ENCODE measurements at regions not wholly inside any gene's neighbourhood (a gene's known extent, or its start where the extent isn't known, plus 50 kb on each side); places are given as distances from the start of the nearest gene placed in this dataset.

DNA sequence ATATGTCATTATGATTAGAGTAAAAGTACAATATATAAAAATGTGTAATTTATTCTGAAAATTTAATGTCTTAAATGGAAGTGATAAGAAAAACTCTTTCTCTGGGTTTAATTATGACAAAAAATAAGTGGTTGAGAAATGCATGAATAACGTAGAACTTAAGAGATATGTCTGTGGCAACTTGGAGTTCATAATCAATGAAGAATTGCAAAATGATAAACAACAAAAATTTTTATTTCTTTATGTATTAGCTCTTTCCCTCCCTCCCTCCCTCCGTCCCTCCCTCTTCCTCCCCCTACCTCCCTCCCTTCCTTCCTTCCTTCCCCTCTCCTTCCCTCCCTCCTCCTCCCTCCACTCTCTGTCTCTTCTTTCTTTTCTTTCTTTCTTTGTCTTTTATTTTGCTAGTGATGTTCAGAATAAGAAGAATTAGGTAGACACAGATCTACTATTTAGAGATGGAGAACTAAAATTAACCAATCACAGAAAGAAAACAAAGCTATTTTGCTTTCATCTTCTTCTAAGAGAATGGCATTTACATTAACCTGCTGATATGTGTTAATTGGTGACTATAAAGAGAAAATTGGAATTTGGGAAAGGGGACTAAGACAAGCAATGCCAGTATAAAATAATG lies 96.3 kb upstream of the PDC start:
- ChIA-PET POLR2A (ENCODE audit: unreplicated experiment) (interaction anchor here (0.7 kb wide), 1 partner anchor 44 kb away, joined by 3 read pairs; no protein-coding TSS in a partner anchor), CTCF (interaction anchor here (0.7 kb wide), 1 partner anchor 36 kb away, joined by 22 read pairs; no protein-coding TSS in a partner anchor)
- Histone ChIP-seq H3K27ac (no peak overlapping the region), H3K27me3 (ENCODE audit: insufficient read depth, low read depth) (no peaks in the 10 kb centered on the region), H3K4me1 (replicated peaks; ENCODE audit: insufficient read depth) (no peaks in the 10 kb centered on the region), H3K4me3 (no peak overlapping the region), H3K36me3 (ENCODE audit: low read depth) (no peaks in the 10 kb centered on the region), H3K9me3 (ENCODE audit: insufficient read depth, low read depth) (no peaks in the 10 kb centered on the region), H3K9me2 (ENCODE audit: insufficient read depth) (no peaks in the 10 kb centered on the region; the same call in none of the 2 replicates), H2AFZ (no peak overlapping the region), H3K4me2 (no peak overlapping the region), H4K20me1 (ENCODE audit: insufficient read depth) (no peaks in the 10 kb centered on the region), H3F3A (ENCODE audit: insufficient read depth, low read depth) (no peaks in the 10 kb centered on the region), H3K79me2 (ENCODE audit: low read depth) (no peaks in the 10 kb centered on the region)
- DNase-seq, result no peak
- intact Hi-C loops (cut with micrococcal nuclease; ENCODE audit: unreplicated experiment), result no loop called here
- BruUV-seq (replicated peaks), result no TSS peak
- no peak for TF ChIP-seq EZH2 (IDR thresholded peaks at IDR 0.05; ENCODE audit: low read depth)
- TF ChIP-seq, protein P1, sequence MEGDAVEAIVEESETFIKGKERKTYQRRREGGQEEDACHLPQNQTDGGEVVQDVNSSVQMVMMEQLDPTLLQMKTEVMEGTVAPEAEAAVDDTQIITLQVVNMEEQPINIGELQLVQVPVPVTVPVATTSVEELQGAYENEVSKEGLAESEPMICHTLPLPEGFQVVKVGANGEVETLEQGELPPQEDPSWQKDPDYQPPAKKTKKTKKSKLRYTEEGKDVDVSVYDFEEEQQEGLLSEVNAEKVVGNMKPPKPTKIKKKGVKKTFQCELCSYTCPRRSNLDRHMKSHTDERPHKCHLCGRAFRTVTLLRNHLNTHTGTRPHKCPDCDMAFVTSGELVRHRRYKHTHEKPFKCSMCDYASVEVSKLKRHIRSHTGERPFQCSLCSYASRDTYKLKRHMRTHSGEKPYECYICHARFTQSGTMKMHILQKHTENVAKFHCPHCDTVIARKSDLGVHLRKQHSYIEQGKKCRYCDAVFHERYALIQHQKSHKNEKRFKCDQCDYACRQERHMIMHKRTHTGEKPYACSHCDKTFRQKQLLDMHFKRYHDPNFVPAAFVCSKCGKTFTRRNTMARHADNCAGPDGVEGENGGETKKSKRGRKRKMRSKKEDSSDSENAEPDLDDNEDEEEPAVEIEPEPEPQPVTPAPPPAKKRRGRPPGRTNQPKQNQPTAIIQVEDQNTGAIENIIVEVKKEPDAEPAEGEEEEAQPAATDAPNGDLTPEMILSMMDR (conservative IDR thresholded peaks at IDR 0.05), result no peak

DNA sequence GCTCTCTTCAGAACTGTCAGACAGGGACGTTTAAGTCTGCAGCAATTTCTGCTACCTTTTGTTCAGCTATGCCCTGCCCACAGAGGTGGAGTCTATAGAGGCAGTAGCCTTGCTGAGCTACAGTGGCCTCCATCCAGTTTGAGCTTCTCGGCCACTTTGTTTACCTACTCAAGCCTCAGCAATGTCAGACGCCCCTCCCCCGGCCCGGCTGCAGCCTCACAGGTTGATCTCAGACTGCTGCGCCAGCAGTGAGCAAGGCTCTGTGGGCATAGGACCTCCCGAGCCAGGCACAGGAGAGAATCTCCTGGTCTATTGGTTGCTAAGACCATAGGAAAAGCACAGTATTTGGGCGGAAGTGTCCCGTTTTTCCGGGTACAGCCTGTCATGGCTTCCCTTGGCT lies 89.9 kb upstream of the PDC start:
- ChIA-PET POLR2A (ENCODE audit: unreplicated experiment) (interaction anchor here (0.7 kb wide), 1 partner anchor 17 kb away, joined by 3 read pairs; no protein-coding TSS in a partner anchor), CTCF (no interaction called here)

DNA sequence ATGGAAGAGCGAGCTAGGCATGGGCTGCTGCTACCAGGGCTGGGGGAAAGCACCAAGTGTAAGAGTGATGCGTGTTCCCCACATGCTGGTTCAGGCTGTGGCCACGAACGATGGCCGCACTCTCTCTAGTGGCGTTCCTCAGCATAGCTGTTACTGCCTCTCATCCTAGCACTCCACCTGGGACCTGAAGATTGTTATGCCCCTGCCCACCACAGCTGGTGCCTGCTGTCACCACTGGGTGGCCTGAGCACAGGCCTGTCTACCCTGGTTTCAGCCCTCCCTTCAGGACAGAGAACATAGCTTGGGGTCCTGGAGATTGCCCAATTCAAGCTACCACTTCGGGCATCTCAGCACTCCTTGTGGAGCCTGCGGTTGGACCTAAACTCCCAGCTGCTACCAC lies 80.1 kb upstream of the PDC start:
- no peak for DNase-seq
- intact Hi-C loops (cut with micrococcal nuclease; ENCODE audit: unreplicated experiment), result no loop called here
- H3K9me2 ChIP-seq (ENCODE audit: insufficient read depth), result no peaks in the 10 kb centered on the region
- H4K20me1 ChIP-seq (ENCODE audit: insufficient read depth), result no peaks in the 10 kb centered on the region
- H3K79me2 ChIP-seq (ENCODE audit: low read depth), result no peaks in the 10 kb centered on the region
- H3K4me1 ChIP-seq (replicated peaks; ENCODE audit: insufficient read depth), result no peaks in the 10 kb centered on the region
- CTCF ChIA-PET, result interaction anchor here (0.6 kb wide), 1 partner anchor 498 kb away, joined by 3 read pairs; no protein-coding TSS in a partner anchor
- POLR2A ChIA-PET (ENCODE audit: unreplicated experiment), result no interaction called here
- H3K27me3 ChIP-seq (ENCODE audit: insufficient read depth, low read depth), result no peaks in the 10 kb centered on the region
- H3F3A ChIP-seq (ENCODE audit: insufficient read depth, low read depth), result no peaks in the 10 kb centered on the region
- no peak overlapping the region for H3K27ac ChIP-seq
- H3K4me3 ChIP-seq, result no peak overlapping the region
- H3K36me3 ChIP-seq (ENCODE audit: low read depth), result no peaks in the 10 kb centered on the region
- no peaks in the 10 kb centered on the region for H3K9me3 ChIP-seq (ENCODE audit: insufficient read depth, low read depth)
- no peak overlapping the region for H3K4me2 ChIP-seq
- no peak overlapping the region for H2AFZ ChIP-seq
- TF ChIP-seq, protein P1 (conservative IDR thresholded peaks at IDR 0.05), result no peak
- TF ChIP-seq EZH2 (IDR thresholded peaks at IDR 0.05; ENCODE audit: low read depth), result no peak
- no TSS peak for BruUV-seq (replicated peaks)

More for the DNA sequence above, 89.9 kb upstream of the PDC start:
- intact Hi-C loops (cut with micrococcal nuclease; ENCODE audit: unreplicated experiment), result no loop called here
- Histone ChIP-seq H3F3A (ENCODE audit: insufficient read depth, low read depth) (no peaks in the 10 kb centered on the region), H4K20me1 (ENCODE audit: insufficient read depth) (no peaks in the 10 kb centered on the region), H3K79me2 (ENCODE audit: low read depth) (no peaks in the 10 kb centered on the region), H3K4me3 (no peak overlapping the region), H3K27me3 (ENCODE audit: insufficient read depth, low read depth) (no peaks in the 10 kb centered on the region), H3K4me1 (replicated peaks; ENCODE audit: insufficient read depth) (no peaks in the 10 kb centered on the region), H3K9me2 (ENCODE audit: insufficient read depth) (no peaks in the 10 kb centered on the region), H2AFZ (0 out of 2 replicates have a peak overlapping the region, but pooled peaks have one; percentile 16), H3K4me2 (no peak overlapping the region), H3K27ac (no peak overlapping the region), H3K36me3 (ENCODE audit: low read depth) (no peaks in the 10 kb centered on the region), H3K9me3 (ENCODE audit: insufficient read depth, low read depth) (peaks cover 4% of the 10 kb centered on the region; the same call in 1 of the 2 replicates)
- no TSS peak for BruUV-seq (replicated peaks)
- no peak for DNase-seq
- TF ChIP-seq, protein P1 (conservative IDR thresholded peaks at IDR 0.05), result no peak
- no peak for TF ChIP-seq EZH2 (IDR thresholded peaks at IDR 0.05; ENCODE audit: low read depth)
